BJ (cell line): ENCODE measurements at regions not wholly inside any gene's neighbourhood (a gene's known extent, or its start where the extent isn't known, plus 50 kb on each side); places are given as distances from the start of the nearest gene placed in this dataset.

ENCODE experiments used
- CTCF ChIA-PET: fragments of 350-600 bp; formaldehyde crosslinking; extraction: SDS; loops from one replicate; lab custom pipeline; 2021; ENCODE audit warnings: antibody characterized with exemption, inconsistent platforms; lab: Yijun Ruan, JAX
- POLR2A ChIA-PET: fragments of 300-600 bp; sonication (Branson Sonifier 250); formaldehyde crosslinking; extraction: SDS; loops from one replicate; lab custom pipeline; 2021; ENCODE audit warnings: antibody characterized with exemption; lab: Charles Lee
- DNase-seq: peaks from one replicate; pipeline ENCODE4 v3.0.0-alpha.2; 2011; ENCODE audit warnings: low read depth
- H3K27me3 ChIP-seq: 2 replicates; pipeline ENCODE4 v1.6.0; 2011; ENCODE audit warnings: low read length; ENCODE audit not compliant: control insufficient read depth, insufficient read depth
- H3K36me3 ChIP-seq: 2 replicates; pipeline ENCODE4 v1.5.1; 2011; ENCODE audit warnings: low read length; ENCODE audit not compliant: control insufficient read depth, insufficient read depth
- H3K4me3 ChIP-seq: 2 replicates; pipeline ENCODE4 v1.5.1; 2011; ENCODE audit warnings: low read depth, mild to moderate bottlenecking, control low read depth, low read length
- TF ChIP-seq, protein P1 (sequence below): IDR thresholded peaks from 2 replicates; pipeline ENCODE4 v1.5.1; 2011; ENCODE audit warnings: low read depth, mild to moderate bottlenecking, control low read depth, inconsistent platforms, low read length, moderate library complexity; ENCODE audit not compliant: insufficient read depth

DNA sequence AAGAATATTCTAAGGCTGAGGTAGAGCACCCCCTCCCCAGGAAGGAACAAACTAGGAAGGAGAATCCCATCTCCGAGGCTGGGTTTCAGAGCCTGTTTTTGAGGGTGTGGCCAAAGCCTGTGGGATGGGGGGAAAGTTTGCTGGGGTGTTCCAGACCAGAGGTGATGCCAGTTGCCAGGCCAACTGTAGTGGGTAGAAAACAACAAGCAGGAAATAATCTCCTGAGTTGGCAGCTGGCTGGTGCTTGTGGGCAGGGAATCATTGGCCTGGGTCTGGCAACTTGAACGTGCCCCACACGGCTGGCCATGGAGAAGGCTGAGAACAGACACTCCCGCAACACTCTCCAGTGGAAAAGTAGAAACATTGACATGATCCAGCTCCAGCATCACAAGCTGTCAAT, 385.6 kb downstream of the ETS1 start:
- no peaks in the 10 kb centered on the region for H3K27me3 ChIP-seq
- DNase-seq = no peak
- ChIA-PET POLR2A (no interaction called here), CTCF (no interaction called here)
- TF ChIP-seq, protein P1, sequence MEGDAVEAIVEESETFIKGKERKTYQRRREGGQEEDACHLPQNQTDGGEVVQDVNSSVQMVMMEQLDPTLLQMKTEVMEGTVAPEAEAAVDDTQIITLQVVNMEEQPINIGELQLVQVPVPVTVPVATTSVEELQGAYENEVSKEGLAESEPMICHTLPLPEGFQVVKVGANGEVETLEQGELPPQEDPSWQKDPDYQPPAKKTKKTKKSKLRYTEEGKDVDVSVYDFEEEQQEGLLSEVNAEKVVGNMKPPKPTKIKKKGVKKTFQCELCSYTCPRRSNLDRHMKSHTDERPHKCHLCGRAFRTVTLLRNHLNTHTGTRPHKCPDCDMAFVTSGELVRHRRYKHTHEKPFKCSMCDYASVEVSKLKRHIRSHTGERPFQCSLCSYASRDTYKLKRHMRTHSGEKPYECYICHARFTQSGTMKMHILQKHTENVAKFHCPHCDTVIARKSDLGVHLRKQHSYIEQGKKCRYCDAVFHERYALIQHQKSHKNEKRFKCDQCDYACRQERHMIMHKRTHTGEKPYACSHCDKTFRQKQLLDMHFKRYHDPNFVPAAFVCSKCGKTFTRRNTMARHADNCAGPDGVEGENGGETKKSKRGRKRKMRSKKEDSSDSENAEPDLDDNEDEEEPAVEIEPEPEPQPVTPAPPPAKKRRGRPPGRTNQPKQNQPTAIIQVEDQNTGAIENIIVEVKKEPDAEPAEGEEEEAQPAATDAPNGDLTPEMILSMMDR = no peak
- H3K4me3 ChIP-seq = no peak overlapping the region
- H3K36me3 ChIP-seq = no peaks in the 10 kb centered on the region

DNA sequence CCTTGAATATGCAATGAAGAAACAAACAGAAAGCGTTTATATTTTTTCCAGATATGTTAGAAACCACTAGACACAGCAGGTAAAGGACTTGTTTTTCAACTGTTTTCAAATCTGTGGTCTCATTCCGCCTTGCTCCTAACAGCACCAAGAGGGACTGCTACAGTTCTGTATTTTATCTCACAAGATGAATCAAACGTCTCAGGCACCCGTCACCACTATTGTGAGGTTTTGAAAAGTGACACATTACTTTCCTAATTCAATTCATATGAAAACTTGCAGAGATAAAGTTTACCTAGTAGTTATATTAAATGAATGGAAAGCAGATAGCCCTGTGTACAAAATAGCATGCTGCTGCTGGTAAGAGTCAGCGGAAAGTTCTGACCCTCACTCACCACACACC, 386.3 kb downstream of the ETS1 start:
- TF ChIP-seq, protein P1 = no peak
- Histone ChIP-seq H3K36me3 (no peaks in the 10 kb centered on the region), H3K27me3 (no peaks in the 10 kb centered on the region), H3K4me3 (no peak overlapping the region)
- ChIA-PET CTCF (no interaction called here), POLR2A (no interaction called here)
- no peak for DNase-seq

DNA sequence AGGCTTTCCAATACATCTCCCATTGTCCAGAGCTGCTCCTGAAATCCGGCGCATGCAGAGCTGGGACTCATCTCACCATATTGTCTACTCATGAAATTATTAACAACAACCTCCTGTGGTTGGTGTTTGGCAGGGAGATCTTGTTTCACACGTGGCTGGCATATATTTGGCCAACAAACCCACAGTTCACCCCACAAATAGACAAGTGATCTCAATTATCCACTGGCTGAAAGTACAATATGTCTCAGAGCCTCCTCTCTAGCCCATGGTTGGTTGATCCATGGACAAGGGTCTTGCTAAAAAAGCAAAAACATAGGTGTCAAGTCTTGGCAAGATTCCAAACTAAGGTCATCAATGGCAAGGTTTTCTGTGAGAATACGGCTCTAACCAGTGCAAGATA, 386.9 kb downstream of the ETS1 start:
- H3K27me3 ChIP-seq = no peaks in the 10 kb centered on the region
- POLR2A ChIA-PET = no interaction called here
- no peaks in the 10 kb centered on the region for H3K36me3 ChIP-seq
- CTCF ChIA-PET = no interaction called here
- DNase-seq = no peak
- TF ChIP-seq, protein P1 = no peak
- no peak overlapping the region for H3K4me3 ChIP-seq

DNA sequence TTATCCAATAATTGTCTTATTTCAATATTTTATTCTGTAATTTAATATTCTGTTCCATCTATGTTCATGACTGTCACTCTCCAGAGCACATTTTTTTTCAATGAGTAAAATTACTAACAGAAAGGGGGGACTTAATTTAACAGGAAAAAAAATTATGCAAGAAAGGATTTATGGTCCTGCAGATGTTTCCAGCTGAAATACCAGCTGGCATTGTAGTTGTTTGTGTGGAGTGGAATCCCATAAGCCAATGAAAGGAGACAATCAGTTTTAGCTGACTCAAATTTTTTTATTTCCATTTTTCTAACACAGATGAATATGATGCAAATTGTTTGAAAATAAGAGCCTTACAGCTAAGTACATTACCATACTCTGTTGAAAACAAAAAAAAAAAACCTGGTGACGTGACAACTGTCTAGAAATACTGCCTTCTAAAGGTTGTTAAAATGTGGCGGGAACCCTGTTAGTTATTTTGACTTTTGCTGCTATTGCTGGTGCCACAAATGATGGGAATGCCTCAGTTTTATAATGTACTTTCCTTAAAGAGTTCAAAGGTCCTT, 389.1 kb downstream of the ETS1 start:
- H3K27me3 ChIP-seq = no peaks in the 10 kb centered on the region
- no peak overlapping the region for H3K4me3 ChIP-seq
- TF ChIP-seq, protein P1 = no peak
- H3K36me3 ChIP-seq = no peaks in the 10 kb centered on the region
- no peak for DNase-seq
- POLR2A ChIA-PET = no interaction called here
- CTCF ChIA-PET = interaction anchor here (0.6 kb wide), 1 partner anchor 26 kb away, joined by 3 read pairs; no protein-coding TSS in a partner anchor

DNA sequence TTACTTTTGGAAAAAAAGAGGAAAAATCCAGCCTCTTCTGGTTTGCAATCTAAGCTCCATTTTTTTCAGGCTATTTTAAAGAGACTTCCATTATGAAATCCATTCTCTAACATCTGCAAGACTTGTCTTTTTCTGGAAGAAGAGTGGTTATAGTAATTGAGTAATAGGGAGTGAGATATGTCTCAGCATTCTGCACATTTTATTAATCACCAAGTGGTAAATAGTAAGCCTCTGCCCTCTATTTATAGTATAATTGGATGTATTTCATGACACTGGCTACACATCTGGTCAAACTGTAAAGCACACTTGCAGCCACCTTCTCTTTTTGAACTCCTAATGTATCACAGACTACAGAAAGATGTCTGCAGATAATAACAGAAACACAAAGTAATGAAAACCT, 391.1 kb downstream of the ETS1 start:
- Histone ChIP-seq H3K36me3 (no peaks in the 10 kb centered on the region), H3K4me3 (no peak overlapping the region), H3K27me3 (no peaks in the 10 kb centered on the region)
- POLR2A ChIA-PET = no interaction called here
- TF ChIP-seq, protein P1 = no peak
- DNase-seq = no peak
- CTCF ChIA-PET = no interaction called here
